Mesenchymal stem cell (in vitro differentiated cells and primary cell): ENCODE measurements at regions not wholly inside any gene's neighbourhood (a gene's known extent, or its start where the extent isn't known, plus 50 kb on each side); places are given as distances from the start of the nearest gene placed in this dataset.

Source experiments
- DNase-seq: peaks from one replicate; pipeline ENCODE4 v3.0.0-alpha.2; 2013
- H2AFZ ChIP-seq: one replicate; pipeline ENCODE4 v1.6.1; 2013; ENCODE audit warnings: low read depth, mild to moderate bottlenecking, control low read depth, inconsistent platforms, low read length, moderate library complexity
- H2AK5ac ChIP-seq: 2 replicates; pipeline ENCODE4 v1.6.1; 2013; ENCODE audit warnings: low read length, moderate library complexity, mild to moderate bottlenecking, inconsistent platforms; ENCODE audit not compliant: severe bottlenecking
- H2BK120ac ChIP-seq: one replicate; pipeline ENCODE4 v1.6.1; 2013; ENCODE audit warnings: low read depth, mild to moderate bottlenecking, inconsistent platforms, low read length, moderate library complexity
- H2BK12ac ChIP-seq, 2 experiments: one replicate each; pipeline ENCODE4 v1.6.1; 2013; ENCODE audit warnings: inconsistent platforms in 2 of 2, low read length in 2 of 2, mild to moderate bottlenecking in 2 of 2, moderate library complexity in 2 of 2, control low read depth in 1 of 2
- H2BK15ac ChIP-seq: one replicate; pipeline ENCODE4 v1.6.1; 2013; ENCODE audit warnings: mild to moderate bottlenecking, low read depth, inconsistent platforms; ENCODE audit not compliant: poor library complexity, severe bottlenecking
- H2BK5ac ChIP-seq: 2 replicates; pipeline ENCODE4 v1.6.1; 2013; ENCODE audit warnings: low read depth, mild to moderate bottlenecking, low read length, control low read depth, inconsistent platforms; ENCODE audit not compliant: poor library complexity, severe bottlenecking
- H3K14ac ChIP-seq, 2 experiments: one replicate each; pipeline ENCODE4 v1.6.1; 2013; ENCODE audit warnings: inconsistent platforms in 2 of 2, low read length in 2 of 2, control low read depth in 1 of 2, mild to moderate bottlenecking in 1 of 2, moderate library complexity in 1 of 2
- H3K18ac ChIP-seq, 2 experiments: one replicate each; pipeline ENCODE4 v1.6.1; 2013; ENCODE audit warnings: inconsistent platforms in 2 of 2, low read length in 2 of 2, control low read depth in 1 of 2, low read depth in 1 of 2, mild to moderate bottlenecking in 1 of 2
- H3K23ac ChIP-seq, 2 experiments: one replicate each; pipeline ENCODE4 v1.6.1; 2013; ENCODE audit warnings: inconsistent platforms in 2 of 2, low read length in 2 of 2, mild to moderate bottlenecking in 2 of 2, moderate library complexity in 2 of 2, control low read depth in 1 of 2
- H3K27ac ChIP-seq: 2 replicates; pipeline ENCODE4 v1.5.1; 2013; ENCODE audit warnings: mild to moderate bottlenecking, moderate library complexity, low read length, control low read depth, inconsistent platforms; ENCODE audit not compliant: poor library complexity, severe bottlenecking
- H3K27me3 ChIP-seq, 2 experiments: 2 replicates each; pipeline versions ENCODE4 v1.6.1 to v1.7.0; 2013; ENCODE audit warnings: low read length in 2 of 2, mild to moderate bottlenecking in 2 of 2, moderate library complexity in 2 of 2, control low read depth in 1 of 2, inconsistent platforms in 1 of 2; ENCODE audit not compliant: control insufficient read depth in 1 of 2, insufficient read depth in 1 of 2
- H3K36me3 ChIP-seq, 2 experiments: 2 replicates each; pipeline versions ENCODE4 v1.6.1 to v1.7.0; 2013; ENCODE audit warnings: low read length in 2 of 2, control low read depth in 1 of 2, inconsistent platforms in 1 of 2, low read depth in 1 of 2, mild to moderate bottlenecking in 1 of 2; ENCODE audit not compliant: insufficient read depth in 2 of 2, control insufficient read depth in 1 of 2
- H3K4ac ChIP-seq, 2 experiments: one replicate each; pipeline ENCODE4 v1.6.1; 2013; ENCODE audit warnings: inconsistent platforms in 2 of 2, low read length in 2 of 2, mild to moderate bottlenecking in 2 of 2, moderate library complexity in 2 of 2, control low read depth in 1 of 2, low read depth in 1 of 2
- H3K4me1 ChIP-seq: 2 replicates; pipeline ENCODE4 v1.6.1; 2013; ENCODE audit warnings: low read depth, low read length, control low read depth; ENCODE audit not compliant: control insufficient read depth, insufficient read depth
- H3K4me2 ChIP-seq: 2 replicates; pipeline ENCODE4 v1.6.1; 2013; ENCODE audit warnings: low read length, mild to moderate bottlenecking, inconsistent platforms; ENCODE audit not compliant: poor library complexity, severe bottlenecking
- H3K4me3 ChIP-seq, 2 experiments: 2 replicates each; pipeline versions ENCODE4 v1.5.1 to v1.7.0; 2013; ENCODE audit warnings: low read length in 2 of 2, mild to moderate bottlenecking in 2 of 2, control low read depth in 1 of 2, low read depth in 1 of 2; ENCODE audit not compliant: insufficient read depth in 1 of 2
- H3K79me1 ChIP-seq: replicated peaks from 2 replicates; pipeline ENCODE4 v1.6.1; 2013; ENCODE audit warnings: mild to moderate bottlenecking, control low read depth, low read length, inconsistent platforms; ENCODE audit not compliant: poor library complexity, severe bottlenecking
- H3K9ac ChIP-seq: 2 replicates; pipeline ENCODE4 v1.7.0; 2013; ENCODE audit warnings: mild to moderate bottlenecking, low read length, moderate library complexity
- H3K9me3 ChIP-seq: 2 replicates; pipeline ENCODE4 v1.7.0; 2013; ENCODE audit warnings: mild to moderate bottlenecking, low read length; ENCODE audit not compliant: control insufficient read depth
- H4K8ac ChIP-seq: one replicate; pipeline ENCODE4 v1.6.1; 2013; ENCODE audit warnings: inconsistent platforms, mild to moderate bottlenecking, low read length, moderate library complexity
- H4K91ac ChIP-seq: one replicate; pipeline ENCODE4 v1.6.1; 2013; ENCODE audit warnings: mild to moderate bottlenecking, low read length, inconsistent platforms
- WGBS: methylation state at CpG from one replicate; pipeline ENCODE4 v1.1.7; 2013; ENCODE audit warnings: mixed read lengths; 5-methylcytosine and 5-hydroxymethylcytosine counted together

- H3K23ac ChIP-seq = no peak overlapping the region
- no peak overlapping the region for H3K4me3 ChIP-seq
- H3K27me3 ChIP-seq = no peaks in the 10 kb centered on the region
- no peak overlapping the region for H3K4ac ChIP-seq
- no peak overlapping the region for H2AFZ ChIP-seq
- no peaks in the 10 kb centered on the region for H3K9me3 ChIP-seq
- H2BK15ac ChIP-seq = no peak overlapping the region
- no peak overlapping the region for H3K9ac ChIP-seq
- H3K36me3 ChIP-seq = no peaks in the 10 kb centered on the region
- no peaks in the 10 kb centered on the region for H3K4me1 ChIP-seq
- 50% methylated on average over 1 of the region's 1 CpG for WGBS
- no peak overlapping the region for H2BK120ac ChIP-seq
- no peak overlapping the region for H3K4me2 ChIP-seq
- H3K14ac ChIP-seq = no peak overlapping the region
- no peak overlapping the region for H4K8ac ChIP-seq
- no peak overlapping the region for H2AK5ac ChIP-seq
- peak overlapping the region in 1 of 2 experiments; percentile 21 for H3K18ac ChIP-seq
- no peak overlapping the region for H4K91ac ChIP-seq
- H2BK5ac ChIP-seq = no peak overlapping the region
- no peaks in the 10 kb centered on the region for H3K79me1 ChIP-seq
- no peak for DNase-seq
- no peak overlapping the region for H3K27ac ChIP-seq
- no peak overlapping the region for H2BK12ac ChIP-seq
These were observed 1177.3 kb upstream of the MIR17HG start for GRCh38 chr13:90170208-90170607.

GRCh38 chr13:90171649-90172048 lies 1175.8 kb upstream of the MIR17HG start:
- no peak overlapping the region for H2AFZ ChIP-seq
- no peak overlapping the region for H2BK120ac ChIP-seq
- H3K27ac ChIP-seq = no peak overlapping the region
- no peak overlapping the region for H2BK12ac ChIP-seq
- H3K4me1 ChIP-seq = no peaks in the 10 kb centered on the region
- H3K9me3 ChIP-seq = no peaks in the 10 kb centered on the region
- H2AK5ac ChIP-seq = no peak overlapping the region
- H3K4ac ChIP-seq = no peak overlapping the region
- no peak overlapping the region for H4K91ac ChIP-seq
- no peak overlapping the region for H2BK5ac ChIP-seq
- no peaks in the 10 kb centered on the region for H3K79me1 ChIP-seq
- no peak overlapping the region for H4K8ac ChIP-seq
- no peak overlapping the region for H3K18ac ChIP-seq
- WGBS = 78% methylated on average over 1 of the region's 1 CpG
- H3K27me3 ChIP-seq = no peaks in the 10 kb centered on the region
- no peak overlapping the region for H3K23ac ChIP-seq
- no peak overlapping the region for H3K4me2 ChIP-seq
- DNase-seq = no peak
- H3K9ac ChIP-seq = no peak overlapping the region
- no peak overlapping the region for H3K14ac ChIP-seq
- H2BK15ac ChIP-seq = no peak overlapping the region
- H3K4me3 ChIP-seq = no peak overlapping the region
- no peaks in the 10 kb centered on the region for H3K36me3 ChIP-seq

GRCh38 chr13:90177512-90177911 lies 1170.0 kb upstream of the MIR17HG start:
- H3K18ac ChIP-seq = no peak overlapping the region
- no peaks in the 10 kb centered on the region for H3K27me3 ChIP-seq
- H3K4me3 ChIP-seq = no peak overlapping the region
- no peaks in the 10 kb centered on the region for H3K9me3 ChIP-seq
- H2BK12ac ChIP-seq = no peak overlapping the region
- H3K23ac ChIP-seq = no peak overlapping the region
- no peak overlapping the region for H2AFZ ChIP-seq
- no peak overlapping the region for H4K8ac ChIP-seq
- no peak overlapping the region for H3K27ac ChIP-seq
- H3K14ac ChIP-seq = no peak overlapping the region
- H2BK15ac ChIP-seq = no peak overlapping the region
- no peak overlapping the region for H3K4me2 ChIP-seq
- no peak overlapping the region for H2BK5ac ChIP-seq
- no peak overlapping the region for H4K91ac ChIP-seq
- H2BK120ac ChIP-seq = no peak overlapping the region
- no peaks in the 10 kb centered on the region for H3K36me3 ChIP-seq
- no CpG with 5 or more reads among the region's 1 CpG for whole genome bisulfite sequencing
- H3K4me1 ChIP-seq = no peaks in the 10 kb centered on the region
- H3K4ac ChIP-seq = no peak overlapping the region
- DNase-seq = no peak
- H3K9ac ChIP-seq = no peak overlapping the region
- no peaks in the 10 kb centered on the region for H3K79me1 ChIP-seq
- no peak overlapping the region for H2AK5ac ChIP-seq

GRCh38 chr13:90184355-90184754 lies 1163.1 kb upstream of the MIR17HG start:
- no peaks in the 10 kb centered on the region for H3K79me1 ChIP-seq
- no peaks in the 10 kb centered on the region for H3K27me3 ChIP-seq
- H3K36me3 ChIP-seq = no peaks in the 10 kb centered on the region
- no peak overlapping the region for H3K18ac ChIP-seq
- no peaks in the 10 kb centered on the region for H3K4me1 ChIP-seq
- no peaks in the 10 kb centered on the region for H3K9me3 ChIP-seq
- no peak overlapping the region for H4K8ac ChIP-seq
- no peak overlapping the region for H2BK5ac ChIP-seq
- no peak overlapping the region for H3K4me2 ChIP-seq
- no peak overlapping the region for H3K14ac ChIP-seq
- no peak overlapping the region for H2BK12ac ChIP-seq
- no peak overlapping the region for H3K9ac ChIP-seq
- H4K91ac ChIP-seq = no peak overlapping the region
- H3K27ac ChIP-seq = no peak overlapping the region
- no peak overlapping the region for H2BK120ac ChIP-seq
- no peak overlapping the region for H2AFZ ChIP-seq
- no peak overlapping the region for H3K4me3 ChIP-seq
- WGBS = no CpG with 5 or more reads among the region's 1 CpG
- DNase-seq = no peak
- H2AK5ac ChIP-seq = no peak overlapping the region
- H3K23ac ChIP-seq = no peak overlapping the region
- H3K4ac ChIP-seq = no peak overlapping the region
- H2BK15ac ChIP-seq = no peak overlapping the region
